Loucy (cell line): ENCODE measurements at regions not wholly inside any gene's neighbourhood (a gene's known extent, or its start where the extent isn't known, plus 50 kb on each side); places are given as distances from the start of the nearest gene placed in this dataset.
A peak's percentile ranks its signal among the peaks of the same experiment; 100 is the strongest.

ENCODE experiments used
- H2AFZ ChIP-seq: fragments of 200-600 bp; sonication (generic); 2 replicates; pipeline ENCODE4 v1.6.0; 2016; ENCODE audit warnings: antibody characterized with exemption, mild to moderate bottlenecking, low read length, moderate library complexity
- H3F3A ChIP-seq: fragments of 200-600 bp; 2 replicates; pipeline ENCODE4 v1.6.0; 2016; ENCODE audit warnings: antibody characterized with exemption, low read depth, mild to moderate bottlenecking
- H3K27me3 ChIP-seq: fragments of 200-600 bp; sonication (generic); 2 replicates; pipeline ENCODE4 v1.6.1; 2014; ENCODE audit warnings: low read length, mild to moderate bottlenecking; ENCODE audit not compliant: insufficient read depth, poor library complexity, severe bottlenecking
- H3K36me3 ChIP-seq: fragments of 200-600 bp; sonication (generic); 2 replicates; pipeline ENCODE4 v1.6.1; 2016; ENCODE audit warnings: low read length; ENCODE audit not compliant: insufficient read depth
- H3K4me1 ChIP-seq: fragments of 200-600 bp; sonication (generic); 2 replicates; pipeline ENCODE4 v1.5.1; 2014; ENCODE audit warnings: low read length, mild to moderate bottlenecking; ENCODE audit not compliant: insufficient read depth, poor library complexity, severe bottlenecking
- H3K4me2 ChIP-seq: fragments of 200-600 bp; sonication (generic); 2 replicates; pipeline ENCODE4 v1.6.0; 2014; ENCODE audit warnings: antibody characterized with exemption, low read length, low read depth, mild to moderate bottlenecking; ENCODE audit not compliant: poor library complexity, severe bottlenecking
- H3K4me3 ChIP-seq: fragments of 200-600 bp; sonication (generic); 2 replicates; pipeline ENCODE4 v1.5.1; 2014; ENCODE audit warnings: low read length, mild to moderate bottlenecking, mixed read lengths; ENCODE audit not compliant: poor library complexity, severe bottlenecking
- H3K79me2 ChIP-seq: fragments of 200-600 bp; sonication (generic); 2 replicates; pipeline ENCODE4 v1.6.1; 2014; ENCODE audit warnings: low read length; ENCODE audit not compliant: insufficient read depth
- H3K9ac ChIP-seq: fragments of 200-600 bp; sonication (generic); 2 replicates; pipeline ENCODE4 v1.6.0; 2014; ENCODE audit warnings: mild to moderate bottlenecking, low read depth, low read length, moderate library complexity; ENCODE audit not compliant: poor library complexity, severe bottlenecking
- H3K9me2 ChIP-seq: fragments of 200-600 bp; sonication (generic); replicated peaks from 2 replicates; pipeline ENCODE4 v1.6.1; 2016; ENCODE audit warnings: low read depth, low read length, mixed read lengths
- H3K9me3 ChIP-seq: fragments of 200-600 bp; sonication (generic); 2 replicates; pipeline ENCODE4 v1.6.1; 2014; ENCODE audit warnings: mild to moderate bottlenecking, antibody characterized with exemption, low read length, low read depth; ENCODE audit not compliant: insufficient read depth
- H4K20me1 ChIP-seq: fragments of 200-600 bp; sonication (generic); 2 replicates; pipeline ENCODE4 v1.6.0; 2014; ENCODE audit warnings: antibody characterized with exemption, low read length, mild to moderate bottlenecking; ENCODE audit not compliant: insufficient read depth, poor library complexity, severe bottlenecking
- EZH2phosphoT487 ChIP-seq: fragments of 200-600 bp; IDR thresholded peaks from 2 replicates; pipeline ENCODE4 v1.6.1; 2018; ENCODE audit warnings: antibody characterized with exemption, mild to moderate bottlenecking, moderate library complexity, borderline replicate concordance
- TF ChIP-seq, protein P1 (sequence below): fragments of 200-600 bp; sonication (generic); conservative IDR thresholded peaks from 2 replicates; pipeline ENCODE4 v1.5.1; 2014; ENCODE audit warnings: mild to moderate bottlenecking, antibody characterized with exemption, low read length

- no peaks in the 10 kb centered on the region for H3K9me3 ChIP-seq
- peaks cover 30% of the 10 kb centered on the region for H3K4me1 ChIP-seq
- no peaks in the 10 kb centered on the region for H3F3A ChIP-seq
- no peak overlapping the region for H3K4me3 ChIP-seq
- H3K27me3 ChIP-seq = no peaks in the 10 kb centered on the region
- H3K4me2 ChIP-seq = no peak overlapping the region
- H2AFZ ChIP-seq = no peak overlapping the region
- H3K79me2 ChIP-seq = no peaks in the 10 kb centered on the region
- TF ChIP-seq, protein P1, sequence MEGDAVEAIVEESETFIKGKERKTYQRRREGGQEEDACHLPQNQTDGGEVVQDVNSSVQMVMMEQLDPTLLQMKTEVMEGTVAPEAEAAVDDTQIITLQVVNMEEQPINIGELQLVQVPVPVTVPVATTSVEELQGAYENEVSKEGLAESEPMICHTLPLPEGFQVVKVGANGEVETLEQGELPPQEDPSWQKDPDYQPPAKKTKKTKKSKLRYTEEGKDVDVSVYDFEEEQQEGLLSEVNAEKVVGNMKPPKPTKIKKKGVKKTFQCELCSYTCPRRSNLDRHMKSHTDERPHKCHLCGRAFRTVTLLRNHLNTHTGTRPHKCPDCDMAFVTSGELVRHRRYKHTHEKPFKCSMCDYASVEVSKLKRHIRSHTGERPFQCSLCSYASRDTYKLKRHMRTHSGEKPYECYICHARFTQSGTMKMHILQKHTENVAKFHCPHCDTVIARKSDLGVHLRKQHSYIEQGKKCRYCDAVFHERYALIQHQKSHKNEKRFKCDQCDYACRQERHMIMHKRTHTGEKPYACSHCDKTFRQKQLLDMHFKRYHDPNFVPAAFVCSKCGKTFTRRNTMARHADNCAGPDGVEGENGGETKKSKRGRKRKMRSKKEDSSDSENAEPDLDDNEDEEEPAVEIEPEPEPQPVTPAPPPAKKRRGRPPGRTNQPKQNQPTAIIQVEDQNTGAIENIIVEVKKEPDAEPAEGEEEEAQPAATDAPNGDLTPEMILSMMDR = no peak
- no peak for TF ChIP-seq EZH2phosphoT487
- H3K9ac ChIP-seq = no peak overlapping the region
- no peaks in the 10 kb centered on the region for H3K9me2 ChIP-seq
- no peaks in the 10 kb centered on the region for H4K20me1 ChIP-seq
- no peaks in the 10 kb centered on the region for H3K36me3 ChIP-seq
Measured at GRCh38 chr20:53683506-53683905, 89.9 kb upstream of the ZNF217 start.

GRCh38 chr20:53681352-53682212 is 87.9 kb upstream of the ZNF217 start:
- H3K9me2 ChIP-seq = no peaks in the 10 kb centered on the region
- H3K9me3 ChIP-seq = no peaks in the 10 kb centered on the region
- no peak overlapping the region for H3K4me2 ChIP-seq
- no peak overlapping the region for H2AFZ ChIP-seq
- no peaks in the 10 kb centered on the region for H3K36me3 ChIP-seq
- no peaks in the 10 kb centered on the region; the same call in 1 of the 2 replicates for H3F3A ChIP-seq
- TF ChIP-seq EZH2phosphoT487 = no peak
- TF ChIP-seq, protein P1 = no peak
- no peak overlapping the region for H3K9ac ChIP-seq
- no peaks in the 10 kb centered on the region for H4K20me1 ChIP-seq
- no peak overlapping the region for H3K4me3 ChIP-seq
- H3K27me3 ChIP-seq = no peaks in the 10 kb centered on the region
- H3K79me2 ChIP-seq = no peaks in the 10 kb centered on the region
- peaks cover 45% of the 10 kb centered on the region for H3K4me1 ChIP-seq

- Histone ChIP-seq H3K79me2 (no peaks in the 10 kb centered on the region), H2AFZ (no peak overlapping the region), H3K36me3 (no peaks in the 10 kb centered on the region), H3K4me3 (no peak overlapping the region), H3K9me3 (no peaks in the 10 kb centered on the region), H3K9me2 (no peaks in the 10 kb centered on the region), H4K20me1 (no peaks in the 10 kb centered on the region), H3K4me1 (peaks cover 30% of the 10 kb centered on the region), H3K4me2 (no peak overlapping the region), H3F3A (no peaks in the 10 kb centered on the region; the same call in 1 of the 2 replicates), H3K9ac (peak overlapping the region; percentile 63), H3K27me3 (no peaks in the 10 kb centered on the region)
- no peak for TF ChIP-seq EZH2phosphoT487
- TF ChIP-seq, protein P1 = no peak
Measured at GRCh38 chr20:53679597-53680309, 86.1 kb upstream of the ZNF217 start.
